OCI-LY3 (cell line): ENCODE measurements at regions not wholly inside any gene's neighbourhood (a gene's known extent, or its start where the extent isn't known, plus 50 kb on each side); places are given as distances from the start of the nearest gene placed in this dataset.

Experiments
- H2AFZ ChIP-seq: fragments of 200-600, 300-600 bp; shearing (Covaris generic); 2 replicates; pipeline ENCODE4 v1.6.0; 2014; ENCODE audit warnings: antibody characterized with exemption, low read depth, low read length
- H3K27ac ChIP-seq: fragments of 200-600, 300-600 bp; sonication (generic); 2 replicates; pipeline ENCODE4 v1.5.1; 2014; ENCODE audit warnings: mild to moderate bottlenecking, low read length, moderate library complexity, mixed read lengths
- H3K27me3 ChIP-seq: fragments of 200-600, 300-600 bp; sonication (generic); 2 replicates; pipeline ENCODE4 v1.6.1; 2014; ENCODE audit warnings: low read depth, low read length, mixed read lengths
- H3K36me3 ChIP-seq: fragments of 200-600, 300-600 bp; sonication (generic); replicated peaks from 2 replicates; pipeline ENCODE3; 2014; ENCODE audit warnings: low read depth, low read length, mixed read lengths
- H3K4me1 ChIP-seq: fragments of 300-600, 200-600 bp; sonication (generic); 2 replicates; pipeline ENCODE4 v1.6.1; 2014; ENCODE audit warnings: low read length, mixed read lengths
- H3K4me2 ChIP-seq: fragments of 200-600, 300-600 bp; sonication (generic); 2 replicates; pipeline ENCODE4 v1.6.1; 2014; ENCODE audit warnings: low read length, mixed read lengths
- H3K4me3 ChIP-seq: fragments of 300-600, 200-600 bp; sonication (generic); 2 replicates; pipeline ENCODE4 v1.5.1; 2014; ENCODE audit warnings: antibody characterized with exemption, mild to moderate bottlenecking, low read length, moderate library complexity
- H3K79me2 ChIP-seq: fragments of 300-600, 200-600 bp; shearing (Covaris generic); 2 replicates; pipeline ENCODE4 v1.6.1; 2014; ENCODE audit warnings: mild to moderate bottlenecking, low read length, mixed read lengths
- H3K9ac ChIP-seq: fragments of 300-600, 200-600 bp; shearing (Covaris generic); 2 replicates; pipeline ENCODE4 v1.6.0; 2014; ENCODE audit warnings: mild to moderate bottlenecking, low read length, moderate library complexity
- H3K9me3 ChIP-seq: fragments of 200-600, 300-600 bp; shearing (Covaris generic); 2 replicates; pipeline ENCODE4 v1.6.1; 2014; ENCODE audit warnings: low read length, mixed read lengths; ENCODE audit not compliant: insufficient read depth
- H4K20me1 ChIP-seq: fragments of 200-600, 300-600 bp; sonication (generic); 2 replicates; pipeline ENCODE4 v1.6.1; 2016; ENCODE audit warnings: low read length, mixed read lengths; ENCODE audit not compliant: insufficient read depth
- CTCF ChIP-seq: fragments of 200-600, 300-600 bp; sonication (generic); IDR thresholded peaks from 2 replicates; pipeline ENCODE4 v1.5.1; 2014; ENCODE audit warnings: antibody characterized with exemption, low read length, low read depth
- EZH2phosphoT487 ChIP-seq: fragments of 200-600 bp; shearing (Covaris generic); IDR thresholded peaks from 2 replicates; pipeline ENCODE4 v1.6.1; 2018; ENCODE audit warnings: antibody characterized with exemption, mixed run types, low read depth

DNA sequence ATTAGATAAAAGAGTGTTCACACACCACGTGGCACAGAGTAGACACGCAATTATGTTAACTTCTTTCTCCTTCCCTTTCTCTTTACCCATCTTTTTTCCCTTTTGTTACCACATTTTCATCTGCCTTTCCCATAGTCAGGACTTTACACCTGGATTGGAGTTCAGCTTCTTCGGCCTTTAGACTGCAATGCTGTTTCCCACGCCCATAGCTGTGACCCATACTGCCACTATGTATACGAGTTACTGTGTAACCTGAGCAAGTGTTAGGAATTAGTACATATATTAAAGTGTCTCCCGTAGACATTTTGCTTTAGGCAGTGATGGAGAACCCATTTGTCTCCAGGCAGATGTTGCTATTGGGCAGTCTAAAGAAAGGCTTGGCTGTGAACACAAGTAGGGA lies 143.6 kb upstream of the SLC28A3 start:
- no peaks in the 10 kb centered on the region for H3K4me1 ChIP-seq

GRCh38 chr9:84485539-84485938 lies 145.0 kb upstream of the SLC28A3 start:
- H2AFZ ChIP-seq = no peak overlapping the region
- no peak overlapping the region for H3K27ac ChIP-seq
- H3K36me3 ChIP-seq = no peaks in the 10 kb centered on the region
- no peaks in the 10 kb centered on the region for H4K20me1 ChIP-seq
- H3K9ac ChIP-seq = no peak overlapping the region
- H3K9me3 ChIP-seq = no peaks in the 10 kb centered on the region
- H3K4me3 ChIP-seq = no peak overlapping the region
- H3K4me2 ChIP-seq = no peak overlapping the region
- H3K27me3 ChIP-seq = no peaks in the 10 kb centered on the region
- H3K79me2 ChIP-seq = no peaks in the 10 kb centered on the region
- no peaks in the 10 kb centered on the region for H3K4me1 ChIP-seq
- no peak for TF ChIP-seq EZH2phosphoT487
- no peak for TF ChIP-seq CTCF

More for the DNA sequence above, 143.6 kb upstream of the SLC28A3 start:
- no peaks in the 10 kb centered on the region for H4K20me1 ChIP-seq
- H3K27me3 ChIP-seq = no peaks in the 10 kb centered on the region
- no peak overlapping the region for H3K27ac ChIP-seq
- no peak overlapping the region for H3K9ac ChIP-seq
- no peaks in the 10 kb centered on the region for H3K9me3 ChIP-seq
- no peaks in the 10 kb centered on the region for H3K79me2 ChIP-seq
- TF ChIP-seq EZH2phosphoT487 = no peak
- no peak for TF ChIP-seq CTCF
- no peak overlapping the region for H2AFZ ChIP-seq
- no peak overlapping the region for H3K4me3 ChIP-seq
- no peaks in the 10 kb centered on the region for H3K36me3 ChIP-seq
- H3K4me2 ChIP-seq = no peak overlapping the region

GRCh38 chr9:84486663-84487062 lies 146.1 kb upstream of the SLC28A3 start:
- Histone ChIP-seq H3K79me2 (no peaks in the 10 kb centered on the region), H3K4me3 (no peak overlapping the region), H3K36me3 (no peaks in the 10 kb centered on the region), H4K20me1 (no peaks in the 10 kb centered on the region), H3K27ac (no peak overlapping the region), H3K9ac (no peak overlapping the region), H3K4me1 (no peaks in the 10 kb centered on the region), H3K4me2 (no peak overlapping the region), H2AFZ (no peak overlapping the region), H3K9me3 (no peaks in the 10 kb centered on the region), H3K27me3 (no peaks in the 10 kb centered on the region)
- TF ChIP-seq EZH2phosphoT487 (no peak), CTCF (no peak)

GRCh38 chr9:84490206-84490841 lies 149.8 kb upstream of the SLC28A3 start:
- H3K4me3 ChIP-seq = no peak overlapping the region
- H3K9me3 ChIP-seq = no peaks in the 10 kb centered on the region
- no peaks in the 10 kb centered on the region for H3K36me3 ChIP-seq
- no peaks in the 10 kb centered on the region for H3K27me3 ChIP-seq
- TF ChIP-seq EZH2phosphoT487 (no peak), CTCF (no peak)
- H3K9ac ChIP-seq = no peak overlapping the region
- H3K27ac ChIP-seq = no peak overlapping the region
- H4K20me1 ChIP-seq = no peaks in the 10 kb centered on the region
- H2AFZ ChIP-seq = no peak overlapping the region
- no peaks in the 10 kb centered on the region for H3K4me1 ChIP-seq
- H3K4me2 ChIP-seq = no peak overlapping the region
- H3K79me2 ChIP-seq = no peaks in the 10 kb centered on the region
